GM19043 (cell line): ENCODE measurements at regions not wholly inside any gene's neighbourhood (a gene's known extent, or its start where the extent isn't known, plus 50 kb on each side); places are given as distances from the start of the nearest gene placed in this dataset.

Source experiments
- ATAC-seq: cut with Tn5 transposase; IDR thresholded peaks from one replicate; pipeline ENCODE4 v1.9.1; 2021; ENCODE audit warnings: low read depth; ENCODE audit not compliant: unreplicated experiment

DNA sequence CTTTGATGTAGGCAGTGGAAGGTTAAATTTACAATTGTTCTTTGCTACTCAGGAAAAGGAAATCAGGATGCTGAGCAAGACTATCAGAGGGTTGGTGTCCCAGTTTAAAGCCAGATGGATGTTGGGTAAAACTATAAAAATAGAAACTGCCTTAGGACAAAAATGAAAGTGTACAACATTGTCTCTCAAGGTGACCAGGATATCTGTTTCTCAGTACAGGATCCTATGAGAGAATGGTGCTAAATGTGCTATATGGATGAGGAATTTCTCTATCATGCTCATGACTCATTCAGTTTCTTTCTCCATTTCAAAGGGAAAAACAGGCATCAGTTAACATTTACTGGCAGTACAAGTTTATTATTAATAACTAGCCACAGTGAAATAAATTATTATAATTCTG is 534.2 kb upstream of the GJE1 start:
- ATAC-seq, result no peak

DNA sequence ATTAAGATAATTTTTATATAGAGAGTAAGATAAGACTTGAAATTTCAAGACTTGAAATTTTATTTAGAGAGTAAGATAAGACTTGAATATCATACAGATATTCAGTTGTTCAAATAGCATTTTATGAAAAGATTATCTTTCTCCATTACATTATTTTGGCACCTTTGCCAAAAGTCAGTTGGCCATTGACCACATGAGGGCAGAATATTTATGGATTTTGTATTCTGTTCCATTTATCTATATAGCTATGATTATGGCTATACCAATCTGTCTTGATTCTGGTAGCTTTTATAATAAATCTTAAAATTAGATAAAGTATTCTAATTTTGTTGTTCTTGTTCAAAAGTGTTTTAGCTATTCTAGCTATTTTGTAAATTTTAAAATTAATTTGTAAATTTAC is 537.9 kb upstream of the GJE1 start:
- ATAC-seq, result no peak

DNA sequence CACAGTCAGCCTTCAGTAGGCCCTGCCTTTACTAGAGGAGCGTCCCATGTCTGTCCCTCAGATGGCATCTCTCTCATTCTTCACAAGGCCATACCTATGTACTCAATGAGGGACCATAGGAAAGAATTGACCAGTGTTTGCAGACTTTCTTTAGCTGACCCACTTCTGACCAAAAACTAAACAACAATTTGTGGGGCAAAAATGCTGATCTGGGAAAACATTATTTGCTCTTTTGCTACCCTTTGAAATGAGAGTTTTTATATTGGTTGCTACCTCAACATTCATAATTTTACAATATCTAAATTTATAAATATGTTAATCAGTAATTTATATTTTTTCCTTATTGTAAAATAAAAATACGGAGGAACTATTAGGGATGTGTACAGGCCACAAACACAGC is 539.4 kb upstream of the GJE1 start:
- no peak for ATAC-seq

DNA sequence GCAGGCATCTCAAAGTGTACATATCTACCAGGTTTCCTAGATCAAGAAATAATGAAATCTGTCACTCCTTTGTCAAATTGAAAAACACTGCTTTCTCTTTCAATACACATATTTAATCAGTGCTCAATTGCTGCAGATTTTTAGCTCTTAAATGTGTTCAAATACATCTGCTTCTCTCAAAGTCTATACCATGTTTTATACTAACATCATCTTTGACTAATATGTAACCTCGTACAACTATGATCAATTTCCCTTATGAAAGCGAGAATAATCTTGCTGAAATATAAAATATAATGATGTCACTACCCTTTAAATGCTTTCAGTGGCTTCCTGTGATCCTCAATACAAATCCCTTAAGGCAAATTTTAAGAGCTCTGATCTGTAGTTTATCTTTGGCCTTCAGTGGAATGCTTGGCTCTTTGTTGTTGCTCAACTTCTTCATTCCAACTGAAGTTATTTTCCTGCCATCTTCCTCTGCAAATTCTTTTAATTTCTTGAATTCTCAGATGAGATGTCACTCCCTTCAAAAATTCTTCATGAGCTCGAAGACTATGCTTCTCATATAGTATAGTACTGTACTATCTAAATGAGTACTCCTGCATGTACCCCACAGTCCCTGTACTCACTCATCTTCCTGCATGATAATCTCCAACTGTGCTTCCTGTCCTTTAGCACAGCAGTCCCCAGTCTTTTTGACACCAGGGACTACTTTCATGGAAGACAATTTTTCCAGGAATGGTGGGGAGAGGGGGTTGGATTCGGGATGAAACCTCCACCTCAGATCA is 545.1 kb upstream of the GJE1 start:
- no peak for ATAC-seq

DNA sequence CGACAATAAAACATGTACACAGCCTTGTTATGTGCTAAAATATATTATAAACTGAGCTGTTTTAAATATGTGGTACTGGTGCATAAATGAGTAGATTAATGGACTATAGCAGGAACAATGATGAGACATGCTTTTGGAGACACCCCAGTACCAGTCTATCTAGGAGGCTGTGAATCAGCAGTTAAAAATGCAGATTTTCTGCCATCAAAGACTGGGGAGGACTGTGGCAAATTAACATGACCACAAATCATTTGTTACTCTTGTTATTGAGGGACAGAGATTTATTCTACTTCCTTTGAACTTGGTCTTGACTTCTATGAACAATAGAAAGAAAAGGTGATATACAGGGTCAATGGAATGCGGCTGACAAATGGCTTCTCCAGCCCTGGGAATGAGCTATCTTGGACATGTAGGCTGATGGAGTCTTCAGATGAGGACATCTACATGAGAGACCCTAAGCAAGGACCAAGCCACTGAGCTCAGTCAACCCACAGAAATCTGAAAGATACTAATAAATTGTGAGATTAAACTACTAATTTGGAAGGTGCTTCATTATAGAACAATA is 551.7 kb upstream of the GJE1 start:
- ATAC-seq, result no peak

DNA sequence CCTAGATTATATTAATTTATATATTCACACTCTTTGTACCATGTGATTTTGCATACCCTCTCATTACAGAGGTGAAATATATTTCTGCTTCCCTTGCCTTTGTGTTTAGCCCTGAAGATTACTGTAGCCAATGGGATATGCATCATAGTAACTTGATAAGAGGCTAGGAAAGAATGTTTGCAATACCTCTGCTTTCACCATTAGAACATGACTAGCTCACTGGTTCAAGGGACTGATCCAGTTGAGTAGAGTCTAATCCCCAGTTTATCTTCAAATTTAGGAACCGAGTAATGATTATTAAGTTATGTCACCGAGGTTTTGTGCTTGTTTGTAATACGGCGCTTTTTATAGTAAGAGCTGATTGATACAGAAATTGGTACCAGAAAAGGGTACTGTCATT is 552.6 kb upstream of the GJE1 start:
- no peak for ATAC-seq

DNA sequence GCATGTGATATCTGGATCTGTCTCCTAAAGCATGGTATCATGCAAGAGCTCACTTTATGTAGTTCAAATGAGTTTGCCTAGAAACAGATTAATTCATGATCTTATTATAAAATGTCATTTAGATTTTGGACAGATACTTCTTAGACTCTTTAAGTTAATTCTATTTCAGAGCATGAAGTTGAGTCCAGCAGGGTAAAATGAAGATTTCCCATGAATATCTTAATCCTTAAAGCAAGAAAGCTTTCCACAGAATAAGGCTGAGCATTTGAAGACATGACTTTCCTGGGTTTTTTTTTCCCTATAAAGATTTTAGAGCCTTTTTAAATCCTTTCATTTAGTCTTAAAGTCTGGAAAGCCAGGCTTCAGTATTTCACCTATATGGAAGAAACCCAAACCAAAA is 556.0 kb upstream of the GJE1 start:
- ATAC-seq, result no peak

DNA sequence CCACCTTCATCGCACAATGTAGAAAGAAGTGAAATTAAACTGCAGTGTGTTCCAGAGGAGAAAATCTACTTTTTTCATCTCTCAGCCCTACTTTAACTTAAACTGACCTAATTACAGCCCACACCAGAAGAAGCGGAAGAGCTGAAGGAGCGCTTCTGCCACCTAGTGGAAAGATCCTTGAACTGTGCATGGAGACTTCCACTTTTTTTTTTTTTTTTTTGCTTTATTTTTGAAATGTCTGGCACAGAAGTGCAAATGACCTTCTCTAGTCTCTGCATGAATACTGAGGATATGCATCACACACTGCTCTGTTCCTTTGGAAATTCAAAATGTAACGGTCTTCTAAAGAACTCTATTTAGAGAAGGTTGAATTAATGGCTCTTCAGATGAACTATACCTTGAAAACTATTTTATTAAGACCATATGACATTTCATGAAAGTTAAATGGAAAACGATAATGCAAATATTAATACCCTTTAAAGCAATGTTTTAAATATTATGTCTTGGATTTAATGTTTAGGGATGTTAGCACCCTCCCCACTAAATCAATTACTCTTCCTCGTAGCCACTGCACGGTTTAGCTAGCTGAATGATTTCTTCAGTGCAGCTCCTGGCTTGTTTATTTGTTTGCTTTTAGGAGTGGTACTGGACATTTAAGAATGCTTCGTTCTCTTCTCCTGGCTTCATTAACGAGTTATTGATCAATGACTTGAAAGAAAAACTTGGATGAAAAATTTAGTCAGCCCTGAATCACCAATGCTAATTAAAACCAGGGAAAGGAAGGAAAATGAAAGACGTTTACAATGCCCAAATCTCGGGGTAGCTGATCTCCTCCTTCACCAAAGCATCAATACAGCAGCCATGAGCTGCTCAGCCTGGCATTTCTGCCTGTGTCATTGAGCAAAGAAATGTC is 569.6 kb upstream of the GJE1 start:
- peak; percentile 90 for ATAC-seq

DNA sequence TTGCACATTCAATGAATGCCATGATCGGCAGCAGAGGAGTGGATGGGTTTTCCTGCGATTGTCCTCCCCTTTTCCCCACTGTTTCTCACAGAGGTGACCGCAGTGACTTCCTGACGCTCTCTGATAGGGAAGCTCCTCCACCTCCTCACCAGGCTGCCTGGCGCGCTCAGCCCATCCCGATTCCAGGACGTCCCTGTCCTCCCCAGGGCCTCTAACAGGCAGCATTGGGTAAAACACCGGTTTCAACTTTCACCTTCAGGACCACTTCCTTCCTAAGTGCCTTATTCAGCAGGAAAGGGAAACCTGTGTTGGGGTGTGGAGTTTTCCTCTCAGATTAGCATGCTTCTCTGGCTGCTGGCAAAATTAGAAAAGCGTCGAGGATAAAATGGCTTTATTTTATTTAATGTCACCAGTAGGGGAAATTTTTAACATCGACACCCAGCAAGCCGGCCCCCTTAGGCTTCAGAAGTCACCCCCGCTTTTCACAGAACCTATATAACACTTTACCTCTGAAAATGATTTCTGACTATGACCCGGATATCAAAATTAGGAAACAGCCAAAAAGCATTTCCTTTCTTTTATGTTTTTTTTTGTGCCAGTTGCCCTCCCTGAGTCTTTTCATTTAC is 570.4 kb upstream of the GJE1 start:
- ATAC-seq, result peak; percentile 25

DNA sequence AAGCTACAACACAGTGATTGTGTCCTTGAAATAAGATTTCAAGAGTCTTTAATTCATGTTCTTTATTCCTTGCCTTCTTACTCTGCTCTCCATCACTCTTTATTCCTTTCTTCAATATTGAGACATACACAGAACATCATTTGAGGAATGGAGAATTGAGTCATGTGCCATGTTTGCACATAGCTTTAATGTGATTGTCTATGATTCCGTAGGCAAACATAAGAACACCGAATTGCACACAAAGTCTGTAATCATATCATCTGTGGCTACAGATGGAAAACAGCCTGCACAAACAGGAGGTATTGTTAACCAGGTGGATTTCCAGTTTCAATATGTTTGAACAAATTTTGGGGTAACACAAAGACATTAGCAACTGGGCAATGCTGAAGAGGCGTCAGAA is 571.6 kb upstream of the GJE1 start:
- no peak for ATAC-seq

DNA sequence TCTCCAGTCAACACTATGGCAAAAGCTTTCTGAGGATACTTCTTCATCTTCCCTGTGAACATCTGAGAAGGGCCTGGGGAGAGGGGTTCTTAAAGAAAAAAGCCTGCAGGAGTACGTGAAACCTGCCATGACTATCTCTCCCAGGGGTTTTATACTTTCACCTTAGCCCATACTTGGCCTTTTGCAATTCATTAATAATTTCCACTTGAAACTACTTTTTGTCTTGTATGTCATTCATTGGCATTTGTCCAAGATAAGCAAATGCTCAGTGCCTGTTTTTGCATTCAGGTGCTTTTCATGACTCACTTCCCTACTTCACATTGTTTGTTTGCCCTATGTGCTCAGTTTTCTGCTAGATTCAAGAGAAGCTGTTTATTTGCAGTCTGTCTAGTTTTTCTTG is 580.3 kb upstream of the GJE1 start:
- peak; percentile 77 for ATAC-seq

DNA sequence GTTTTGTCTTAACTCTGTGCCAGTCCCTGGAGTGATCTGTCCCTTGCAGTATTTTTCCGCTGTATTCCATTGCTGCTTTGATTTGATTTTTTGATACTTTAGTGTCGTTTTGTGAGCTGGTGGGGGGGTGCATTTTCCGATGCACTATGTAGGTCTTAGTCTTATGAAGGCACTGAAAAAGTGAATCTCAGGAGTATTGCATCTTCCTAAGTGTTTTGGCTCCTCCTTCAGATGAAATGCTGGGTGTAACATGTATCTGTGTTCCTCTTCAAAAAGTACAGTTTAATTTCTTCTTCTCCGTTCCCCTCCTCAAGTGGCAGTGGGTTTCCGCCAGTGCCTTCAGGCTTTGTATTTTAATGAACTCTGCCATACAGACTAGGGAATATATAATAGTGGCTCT is 580.7 kb upstream of the GJE1 start:
- no peak for ATAC-seq

DNA sequence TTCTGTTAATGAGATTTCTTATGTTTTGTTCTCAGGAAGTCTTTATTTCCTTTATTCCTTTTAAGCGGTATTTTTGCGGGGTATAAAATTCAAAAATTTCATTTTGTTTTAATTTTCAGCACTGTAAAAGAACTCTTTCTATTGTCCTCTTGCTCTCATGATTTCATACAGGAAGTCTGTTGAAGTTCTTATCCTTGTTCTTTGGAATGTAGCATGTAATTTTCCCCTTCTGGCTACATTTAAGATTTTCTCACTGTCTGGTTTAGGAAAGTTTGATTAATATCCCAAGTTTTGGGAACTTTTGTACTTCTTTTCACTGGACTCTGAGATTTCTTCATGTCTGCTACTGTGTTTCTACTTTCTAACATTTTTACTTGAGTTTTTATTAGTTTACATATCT is 581.4 kb upstream of the GJE1 start:
- ATAC-seq, result no peak

DNA sequence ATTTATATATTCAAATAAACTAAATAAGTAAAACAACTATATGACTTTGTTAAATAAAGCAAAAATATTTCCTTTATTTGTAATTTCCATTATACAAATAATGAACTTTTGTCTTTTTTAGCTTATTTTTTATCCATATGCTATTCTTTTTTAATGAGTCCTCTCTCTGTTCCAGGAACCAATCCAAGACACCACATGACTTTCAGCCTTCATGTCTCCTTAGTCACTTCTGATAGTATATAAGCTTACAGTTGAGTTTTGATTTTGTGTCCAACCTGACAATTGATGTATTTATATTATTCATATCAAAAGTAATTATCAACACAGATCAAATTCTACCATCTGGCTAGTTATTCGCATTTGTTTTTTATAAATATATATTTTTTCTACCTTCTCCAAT is 582.3 kb upstream of the GJE1 start:
- no peak for ATAC-seq

DNA sequence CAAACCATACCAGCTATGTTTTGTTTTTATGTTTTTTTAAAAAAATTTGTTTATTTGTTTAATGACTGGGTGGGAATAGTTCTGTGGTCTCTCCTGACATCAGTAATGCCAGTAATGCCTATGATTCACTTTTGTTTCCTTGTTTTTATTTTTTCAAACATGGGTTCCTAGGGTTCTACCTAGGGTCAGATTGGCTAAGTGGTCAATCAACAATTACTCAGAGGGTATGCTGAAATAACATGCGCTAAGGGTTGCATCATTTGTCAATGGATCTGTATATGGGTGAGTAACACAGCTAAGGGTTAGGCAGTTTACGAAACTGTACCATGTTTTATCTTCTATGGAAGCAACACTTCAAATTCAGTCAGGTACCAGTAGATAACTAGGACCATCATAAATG is 583.8 kb upstream of the GJE1 start:
- ATAC-seq, result no peak

DNA sequence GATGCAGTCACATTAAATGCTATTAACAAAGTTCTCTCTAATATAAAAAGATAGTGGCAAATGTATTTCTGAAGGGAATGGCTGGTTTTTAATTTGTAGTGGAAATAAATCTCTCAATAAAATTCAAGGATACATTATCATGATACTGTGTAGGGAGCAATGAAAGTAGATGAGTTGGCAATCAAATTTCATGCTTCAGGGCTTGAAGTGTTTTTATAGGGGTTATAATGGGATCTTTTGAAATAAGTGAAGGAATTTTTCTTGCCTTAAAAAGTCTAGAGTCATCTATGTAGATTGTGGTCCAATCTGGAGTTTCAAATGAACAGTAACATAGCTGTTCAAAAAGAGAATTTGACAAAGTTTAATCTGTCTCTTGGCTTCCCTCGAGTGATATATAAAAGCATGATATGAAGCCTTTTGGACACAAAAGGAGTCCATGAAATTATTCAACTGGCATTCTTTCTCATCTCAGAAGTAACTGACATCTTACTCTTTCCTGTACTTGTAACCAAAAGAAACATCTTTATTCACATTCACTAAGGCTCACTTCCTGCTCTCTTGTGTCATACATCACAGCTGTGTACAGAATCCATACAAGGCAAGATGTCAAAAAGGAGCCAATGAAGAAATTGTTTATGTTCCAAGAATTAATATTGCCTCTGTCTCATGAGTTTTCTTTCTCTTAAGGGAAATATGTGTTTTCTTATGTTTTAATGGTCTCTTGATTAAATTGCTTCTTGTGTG is 591.0 kb upstream of the GJE1 start:
- peak; percentile 68 for ATAC-seq

DNA sequence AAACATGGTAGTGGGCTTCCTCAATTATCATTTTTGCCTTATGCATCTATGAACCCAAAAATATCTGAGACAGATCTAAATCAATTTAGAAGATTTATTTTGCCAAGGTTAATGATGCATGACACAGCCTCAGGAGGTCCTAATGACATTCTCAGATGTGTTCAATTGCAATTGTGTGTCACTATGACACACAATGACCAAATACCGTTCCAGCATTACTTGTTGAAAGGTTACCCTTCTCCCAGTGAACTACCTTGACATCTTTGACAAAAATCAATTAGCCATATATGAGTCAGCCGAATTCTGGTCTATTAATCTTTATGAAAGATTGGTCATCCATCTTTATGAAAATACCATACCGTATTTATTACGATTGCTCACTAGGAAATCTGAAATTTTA is 592.5 kb upstream of the GJE1 start:
- ATAC-seq, result no peak

DNA sequence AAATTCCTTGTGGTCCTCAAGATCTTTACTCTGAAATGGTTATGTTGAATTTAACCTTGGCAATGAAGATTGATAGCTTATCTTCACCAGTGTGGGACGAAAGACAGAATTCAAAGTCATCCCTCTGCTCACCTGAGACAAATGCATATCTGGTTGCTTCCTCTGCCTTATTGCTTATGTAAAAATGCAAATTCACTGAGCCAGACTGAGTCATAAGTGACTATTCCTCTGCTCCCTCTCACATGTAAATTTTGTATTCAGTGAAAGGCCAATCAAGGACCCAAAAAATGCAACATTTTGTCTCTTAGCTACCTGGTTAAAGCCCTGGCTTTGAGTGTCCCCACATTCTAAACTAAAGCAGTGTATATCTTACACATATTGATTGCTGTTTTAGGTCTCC is 593.1 kb upstream of the GJE1 start:
- ATAC-seq, result no peak

DNA sequence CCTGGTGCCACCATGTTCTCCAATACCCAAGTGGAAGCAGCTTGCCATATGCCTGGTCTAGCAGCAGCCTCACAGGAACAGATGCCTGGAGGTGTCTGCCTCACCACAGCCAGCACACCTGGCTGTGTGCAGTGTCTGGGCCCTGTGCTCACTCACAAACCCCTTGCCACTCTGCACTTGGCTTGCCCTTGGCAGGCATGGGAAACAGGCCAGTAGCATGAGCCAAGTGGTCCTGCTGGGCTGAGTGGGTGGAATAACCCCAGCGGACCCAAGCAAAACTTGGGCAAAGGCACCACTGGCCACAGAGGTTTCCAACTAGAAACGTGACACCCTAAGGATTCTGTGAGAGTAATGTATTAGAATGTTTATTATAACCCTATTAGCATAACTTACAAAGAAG is 600.5 kb upstream of the GJE1 start:
- no peak for ATAC-seq

DNA sequence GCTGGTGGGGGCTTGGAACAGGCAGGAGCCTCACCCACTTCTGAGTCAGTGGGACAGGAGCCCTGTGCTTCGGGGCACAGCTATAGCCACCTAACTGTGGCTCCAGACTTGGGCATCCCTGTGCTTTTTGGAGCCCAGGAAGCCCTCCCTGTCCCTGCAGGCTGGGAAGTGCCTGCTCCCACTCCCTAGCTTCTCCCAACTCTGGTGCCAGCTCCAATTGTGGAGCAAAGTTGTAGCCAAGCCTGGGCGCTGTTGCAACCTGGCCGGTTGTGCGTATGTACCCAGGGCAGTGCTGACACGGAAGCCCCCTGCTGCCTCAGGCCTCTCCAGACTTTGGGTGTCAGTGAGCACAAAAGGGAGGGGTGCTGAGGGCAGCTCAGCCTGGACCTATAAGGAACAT is 601.7 kb upstream of the GJE1 start:
- ATAC-seq, result no peak

DNA sequence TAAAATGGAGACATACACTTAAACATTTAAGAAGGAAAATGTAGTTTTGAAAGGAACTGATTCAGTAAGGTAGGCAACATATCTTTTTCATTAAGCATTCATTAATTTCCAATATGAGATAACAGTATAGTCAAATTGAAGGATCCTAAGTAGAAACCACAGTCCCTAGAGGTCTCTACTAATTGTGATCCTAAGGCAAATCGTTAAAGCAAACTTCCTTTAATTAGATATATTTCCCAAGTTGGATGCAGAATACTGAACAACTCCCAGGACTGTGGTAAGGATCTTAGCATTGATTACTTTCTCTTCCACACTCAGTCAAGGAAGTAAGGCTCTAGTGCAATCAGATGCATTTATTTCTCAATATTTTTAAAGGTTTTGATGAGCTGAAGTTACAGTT is 604.1 kb upstream of the GJE1 start:
- ATAC-seq, result no peak
